Left renal pelvis (tissue), 4 donors: ENCODE measurements at regions not wholly inside any gene's neighbourhood (a gene's known extent, or its start where the extent isn't known, plus 50 kb on each side); places are given as distances from the start of the nearest gene placed in this dataset.

Experiments
- DNase-seq, 4 donors: peaks; one replicate each; pipeline ENCODE4 v3.0.0-alpha.2; 2013; ENCODE audit warnings: low read depth in 4 of 4, low spot score in 3 of 4

GRCh38 chr6:51505434-51505833 lies 582.0 kb downstream of the PKHD1 start:
- DNase-seq, result no peak

GRCh38 chr6:51509597-51509996 lies 577.8 kb downstream of the PKHD1 start:
- DNase-seq, result no peak

GRCh38 chr6:51511081-51511480 lies 576.3 kb downstream of the PKHD1 start:
- DNase-seq, result no peak

DNA sequence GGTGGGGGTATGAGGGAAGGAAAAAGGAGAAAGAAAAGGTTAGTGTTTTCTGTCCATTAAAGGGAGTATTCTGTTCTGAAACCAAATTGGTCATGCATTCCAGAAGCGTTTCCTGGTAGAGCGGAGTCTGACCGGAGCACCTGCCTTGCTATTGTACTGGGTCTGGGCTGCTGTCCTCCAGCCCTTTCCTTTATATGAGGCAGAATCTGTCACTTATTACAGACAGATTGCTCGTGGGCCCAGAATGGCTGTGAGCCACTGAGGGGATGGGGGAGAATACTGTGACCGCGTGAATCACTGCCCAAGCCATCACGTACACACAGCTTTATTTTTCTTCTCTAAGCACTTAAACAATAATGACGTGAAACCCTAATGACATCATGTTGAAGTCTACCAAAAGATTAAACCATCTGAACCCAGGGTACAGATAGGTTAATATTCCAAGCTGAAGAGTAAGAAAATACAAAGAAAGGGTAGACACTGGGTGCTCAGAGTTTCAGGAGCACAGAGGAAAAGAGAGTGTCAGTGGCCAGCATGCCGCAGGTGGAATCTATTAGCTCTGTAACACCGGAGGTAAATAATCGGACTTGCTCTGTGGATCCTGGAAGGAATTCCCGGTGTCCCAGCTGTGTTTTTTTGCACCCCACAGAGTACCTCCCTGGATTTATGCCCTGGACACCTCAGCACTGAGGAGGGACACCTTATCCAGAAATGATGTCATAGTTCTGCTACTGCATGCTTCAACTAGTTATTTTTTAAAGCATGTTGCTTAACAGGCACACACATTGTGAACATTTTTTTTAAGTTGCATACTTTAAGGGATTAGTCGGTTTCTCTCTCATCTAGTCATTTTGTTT lies 573.3 kb downstream of the PKHD1 start:
- DNase-seq, result peak in 1 of 4 donors; percentile 8

GRCh38 chr6:51514748-51515402 lies 572.5 kb downstream of the PKHD1 start:
- no peak for DNase-seq

GRCh38 chr6:51526049-51526448 lies 561.4 kb downstream of the PKHD1 start:
- DNase-seq, result no peak

DNA sequence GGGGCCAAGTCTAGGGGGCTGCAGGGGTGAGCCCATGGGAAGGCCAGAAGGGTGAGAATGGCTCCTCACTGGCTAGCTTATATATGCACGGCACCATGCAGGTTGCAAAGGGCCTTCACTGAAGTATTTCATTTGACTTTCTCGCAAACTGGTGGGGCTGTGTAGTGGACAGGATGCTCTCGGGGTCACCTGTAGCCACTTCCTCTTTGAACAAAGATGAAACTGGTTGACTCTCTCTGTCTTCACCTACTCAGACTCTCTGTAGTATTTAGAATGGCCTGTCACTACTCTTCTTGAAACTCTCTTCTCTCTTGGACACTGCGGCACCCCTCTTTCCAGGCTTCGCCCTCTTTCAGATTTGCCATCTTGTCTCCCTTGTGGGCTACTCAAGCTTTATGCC lies 560.5 kb downstream of the PKHD1 start:
- DNase-seq, result no peak

DNA sequence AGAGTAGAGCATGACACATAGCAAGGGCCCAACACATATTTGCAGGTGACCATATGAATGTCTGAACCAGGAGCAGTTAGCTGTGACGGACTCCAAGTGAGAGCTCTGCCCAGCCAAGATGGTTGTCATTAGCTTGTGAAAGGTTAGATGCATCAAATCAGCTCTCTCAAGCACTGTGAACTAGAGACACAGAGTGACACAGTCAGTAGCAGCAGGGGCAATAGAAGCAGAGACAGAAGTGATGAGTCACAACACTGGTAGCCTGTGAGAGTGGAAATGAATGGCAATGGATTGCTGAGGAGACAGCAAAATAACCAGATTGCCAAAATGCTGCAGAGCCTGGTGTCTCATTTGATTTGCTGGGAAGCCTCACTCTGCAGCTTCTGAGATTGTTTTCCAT lies 558.9 kb downstream of the PKHD1 start:
- DNase-seq, result no peak

DNA sequence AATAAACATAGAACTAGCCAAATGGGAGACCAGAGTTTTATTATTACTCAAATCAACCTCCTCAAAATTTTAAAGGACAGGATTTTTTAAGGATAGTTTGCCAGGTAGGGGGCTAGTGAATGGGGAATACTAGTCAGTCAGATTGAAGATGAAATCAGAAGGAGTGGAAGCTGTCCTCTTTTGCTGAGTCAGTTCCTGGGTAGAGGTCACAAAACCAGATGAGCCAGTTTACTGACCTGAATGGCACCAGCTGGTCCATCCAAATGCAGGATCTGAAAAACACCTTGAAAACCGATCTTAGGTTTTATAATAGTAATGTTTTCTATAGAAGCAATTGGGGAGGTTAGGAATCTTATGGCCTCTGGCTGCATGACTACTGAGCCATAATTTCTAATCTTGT lies 558.2 kb downstream of the PKHD1 start:
- no peak for DNase-seq

DNA sequence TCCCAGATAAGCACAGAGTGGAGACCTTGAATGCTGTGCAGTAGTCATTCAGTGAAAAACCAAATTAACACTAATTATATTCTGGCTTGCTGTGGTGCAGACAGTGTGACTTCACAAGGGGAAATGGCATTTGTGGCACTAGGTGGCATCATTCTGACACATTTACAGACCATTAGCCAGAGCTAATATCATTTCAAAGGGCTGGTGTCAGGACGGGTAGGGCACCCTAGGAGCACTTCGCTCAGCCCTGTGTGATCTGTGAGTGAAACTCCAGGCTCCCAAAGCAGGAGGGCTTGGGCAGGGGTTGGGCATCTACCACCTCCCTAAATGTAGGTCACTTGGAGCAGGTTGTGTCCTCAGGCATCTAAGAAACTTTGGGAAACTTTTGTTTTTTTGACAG lies 555.8 kb downstream of the PKHD1 start:
- DNase-seq, result no peak

DNA sequence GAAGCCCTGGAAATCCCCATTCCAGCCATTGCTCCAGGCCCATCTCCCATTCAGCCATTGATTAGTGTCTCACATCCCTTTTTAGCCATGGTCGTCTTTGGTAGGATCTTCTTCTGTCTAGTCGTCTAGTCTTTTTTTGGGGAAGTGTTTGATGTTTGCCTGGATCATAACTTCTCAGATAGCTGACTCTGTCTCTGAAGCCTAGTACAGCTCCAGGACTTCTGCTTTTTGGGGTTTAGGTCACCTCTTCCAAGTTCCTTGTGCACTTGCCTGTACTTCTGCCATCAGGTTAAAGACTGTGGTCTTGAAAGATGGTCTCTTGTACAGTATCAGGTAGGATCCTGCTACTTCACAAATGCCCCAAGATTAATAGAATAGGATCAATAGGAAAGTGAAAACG lies 553.5 kb downstream of the PKHD1 start:
- DNase-seq, result no peak

DNA sequence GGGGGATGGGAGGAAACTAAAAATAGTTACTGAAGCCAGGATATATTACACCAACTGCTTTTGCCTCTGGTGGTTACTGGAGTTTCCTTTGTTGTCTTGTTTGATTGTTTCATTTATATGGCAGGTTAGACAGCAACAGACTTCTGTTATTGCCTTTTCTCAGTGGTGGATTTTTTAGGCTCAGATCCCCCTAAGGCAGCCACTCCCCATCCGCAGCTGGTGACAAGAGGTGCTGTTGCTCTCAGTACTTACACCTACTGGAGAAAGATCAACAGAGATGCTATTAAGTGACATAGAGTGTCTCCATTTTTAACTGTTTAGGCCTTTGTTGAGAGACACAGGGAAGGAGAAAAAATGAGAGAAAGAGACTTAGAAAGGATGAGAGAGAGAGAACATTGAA lies 552.1 kb downstream of the PKHD1 start:
- DNase-seq, result no peak

- DNase-seq, result no peak
Observed at GRCh38 chr6:51536728-51537127, 550.7 kb downstream of the PKHD1 start.

- DNase-seq, result no peak
Observed at GRCh38 chr6:51541847-51542246, 545.6 kb downstream of the PKHD1 start.

- no peak for DNase-seq
Observed at GRCh38 chr6:51542475-51542874, 544.9 kb downstream of the PKHD1 start.

- no peak for DNase-seq
Observed at GRCh38 chr6:51550243-51550642, 537.2 kb downstream of the PKHD1 start.

DNA sequence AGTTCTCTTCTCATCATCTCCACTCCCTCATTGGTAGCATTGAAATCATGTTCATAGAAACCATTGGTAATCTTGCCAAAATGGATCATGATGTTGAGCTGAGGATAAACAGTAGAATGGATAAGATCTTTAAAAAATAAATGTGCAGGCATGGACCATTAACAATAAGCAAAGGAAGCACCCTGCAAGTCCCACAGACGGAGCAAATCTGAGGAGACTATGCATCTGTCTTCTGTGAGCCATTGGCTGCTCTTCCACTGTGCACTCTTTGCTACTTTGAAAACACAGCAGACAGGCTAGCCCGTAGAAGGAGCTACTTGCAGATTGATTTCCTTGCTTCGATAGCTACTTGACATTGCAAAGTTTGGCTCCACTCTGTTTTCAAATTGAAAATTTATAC lies 535.0 kb downstream of the PKHD1 start:
- no peak for DNase-seq

- DNase-seq, result no peak
Observed at GRCh38 chr6:51553246-51554015, 534.0 kb downstream of the PKHD1 start.

DNA sequence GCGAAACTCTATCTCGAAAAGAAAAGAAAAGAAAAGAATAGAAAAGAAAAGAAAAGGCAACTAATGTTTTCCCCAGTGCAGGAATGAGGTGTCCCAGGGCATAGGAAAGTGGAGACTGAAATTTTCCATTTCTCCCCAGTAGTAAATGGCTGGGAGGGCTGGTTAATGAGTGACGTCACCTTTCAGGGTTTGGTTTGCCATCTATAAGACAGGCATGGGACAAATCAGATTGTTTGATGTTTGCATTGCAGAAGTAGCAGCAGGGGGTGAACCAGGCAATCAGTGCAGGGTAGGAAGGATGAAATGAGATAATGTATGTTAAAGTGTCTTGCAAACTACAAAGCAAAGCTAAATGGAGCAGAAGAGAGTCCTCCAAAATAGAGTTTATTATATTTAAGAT lies 533.4 kb downstream of the PKHD1 start:
- no peak for DNase-seq

DNA sequence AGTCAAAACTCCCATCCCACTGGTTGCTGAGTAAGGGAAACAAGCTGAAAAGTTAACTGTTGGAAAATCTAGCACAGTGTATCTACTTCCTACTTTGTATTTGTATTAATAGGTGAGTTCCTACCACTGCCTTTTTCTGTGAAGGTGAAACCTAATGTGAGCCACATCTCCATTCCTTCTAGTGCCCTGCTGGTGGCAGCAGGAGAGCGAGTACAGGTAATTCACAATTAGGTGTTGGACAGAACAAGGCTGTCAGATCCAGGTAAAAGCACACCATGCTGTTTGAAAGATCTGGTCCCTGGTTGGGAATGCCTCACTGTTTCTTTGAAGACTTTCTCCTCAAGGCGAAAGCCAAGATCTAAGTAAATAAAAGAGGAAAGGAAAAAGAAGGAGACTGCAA lies 528.4 kb downstream of the PKHD1 start:
- no peak for DNase-seq

DNA sequence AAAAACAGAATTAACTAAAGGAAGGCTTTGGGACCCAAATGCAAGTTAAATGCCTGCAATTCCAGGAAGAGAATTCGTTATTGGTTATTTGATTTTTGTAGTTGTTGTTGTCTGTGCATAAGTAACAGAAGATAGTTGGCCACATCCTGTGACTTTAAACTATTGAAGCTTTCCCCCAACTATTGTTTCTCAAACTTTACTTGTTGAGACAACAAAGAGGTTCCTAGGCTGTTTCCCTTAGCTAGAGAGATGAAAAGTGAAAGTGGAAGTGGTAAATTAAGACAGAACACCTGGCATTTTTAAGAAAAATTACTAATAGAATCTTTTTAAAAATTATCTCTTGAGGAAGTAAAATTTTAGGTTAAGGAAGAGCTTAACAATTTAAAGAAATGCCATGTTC lies 525.2 kb downstream of the PKHD1 start:
- no peak for DNase-seq
